HG03045 (cell line): ENCODE measurements at regions not wholly inside any gene's neighbourhood (a gene's known extent, or its start where the extent isn't known, plus 50 kb on each side); places are given as distances from the start of the nearest gene placed in this dataset.
"Not testable (repeated sequence)": the region's sequence is repeated elsewhere in the genome, so short reads cannot be mapped to it uniquely, and the experiment has no call there.

Source experiments
- ATAC-seq: cut with Tn5 transposase; IDR thresholded peaks from one replicate; pipeline ENCODE4 v1.9.1; 2021; ENCODE audit warnings: mild to moderate bottlenecking, moderate library complexity; ENCODE audit not compliant: unreplicated experiment

DNA sequence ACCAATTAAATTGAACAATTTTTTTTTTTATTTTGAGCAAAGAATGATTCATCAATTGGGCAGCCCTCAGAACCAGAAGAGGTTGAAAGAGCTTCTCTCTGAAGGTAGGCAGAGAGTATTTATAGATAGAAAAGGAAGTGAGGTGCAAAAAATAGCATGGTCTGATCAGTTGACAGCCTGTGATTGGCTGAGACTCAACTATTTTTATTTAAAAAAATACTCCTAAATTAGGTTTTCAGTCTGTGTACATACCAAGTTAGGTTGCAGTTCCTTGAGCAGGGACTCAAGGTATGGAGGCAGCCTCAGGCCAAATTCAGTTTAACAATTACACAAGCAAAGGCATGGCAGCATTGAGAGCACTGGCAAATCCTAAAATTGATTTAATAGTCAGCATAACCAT lies 1074.7 kb downstream of the SORCS1 start:
- no peak for ATAC-seq

DNA sequence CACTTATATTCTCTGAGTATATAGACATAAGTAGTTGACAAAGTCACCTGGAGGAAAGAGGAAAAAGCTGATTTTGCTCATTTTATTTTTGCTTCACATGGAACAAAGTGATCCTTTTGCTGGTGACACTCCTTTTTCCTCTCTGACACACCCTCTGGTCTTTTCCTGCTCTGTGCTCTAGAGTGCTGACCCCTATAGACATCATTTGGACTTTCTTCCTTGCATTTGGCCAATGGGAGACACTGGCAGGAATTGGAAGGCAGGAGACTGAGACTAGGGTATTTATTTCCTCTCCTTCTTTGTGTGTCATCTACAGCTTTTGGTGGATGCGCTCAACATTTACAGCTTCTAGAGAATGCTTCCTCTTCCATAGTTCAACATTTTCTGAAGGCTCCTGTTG lies 1078.1 kb downstream of the SORCS1 start:
- ATAC-seq, result no peak

- ATAC-seq, result no peak
Measured at GRCh38 chr10:106083572-106083971, 1080.9 kb downstream of the SORCS1 start.

GRCh38 chr10:106082865-106083264 lies 1081.6 kb downstream of the SORCS1 start:
- no peak for ATAC-seq

DNA sequence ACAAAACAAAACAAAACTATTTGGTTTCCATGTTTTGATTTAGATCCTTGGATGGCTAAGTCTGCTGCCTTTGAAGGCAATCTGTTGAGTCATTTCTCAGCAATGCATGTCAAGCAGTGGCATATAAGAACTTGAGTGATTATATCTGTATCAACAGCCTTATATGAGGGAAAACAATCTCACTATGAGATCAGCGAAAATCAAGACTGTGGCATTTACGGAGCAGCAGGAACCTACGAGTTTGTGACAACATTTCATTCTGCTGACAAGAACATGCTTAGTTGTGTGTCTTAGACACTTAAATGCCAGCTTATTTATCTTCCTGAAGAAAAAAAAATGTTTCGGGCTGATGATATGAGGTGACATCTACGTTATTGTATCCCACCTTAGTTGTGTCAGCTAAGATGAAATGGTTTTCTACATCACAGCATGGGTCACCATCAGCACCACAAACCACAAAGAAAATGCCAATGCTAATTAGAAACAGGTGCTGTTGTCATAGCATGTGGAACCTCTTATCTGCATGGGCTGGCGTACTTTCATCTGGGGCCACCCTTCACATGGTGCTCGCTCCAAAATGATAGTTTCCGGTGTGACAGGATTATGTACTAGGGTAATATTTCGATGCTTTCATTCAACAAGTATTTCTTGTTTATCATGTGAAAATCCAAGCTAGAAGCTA lies 1085.5 kb downstream of the SORCS1 start:
- ATAC-seq, result no peak

- ATAC-seq, result no peak
Measured at GRCh38 chr10:106076496-106076895, 1088.0 kb downstream of the SORCS1 start.

GRCh38 chr10:106053061-106053460 lies 1111.4 kb downstream of the SORCS1 start:
- no peak for ATAC-seq

DNA sequence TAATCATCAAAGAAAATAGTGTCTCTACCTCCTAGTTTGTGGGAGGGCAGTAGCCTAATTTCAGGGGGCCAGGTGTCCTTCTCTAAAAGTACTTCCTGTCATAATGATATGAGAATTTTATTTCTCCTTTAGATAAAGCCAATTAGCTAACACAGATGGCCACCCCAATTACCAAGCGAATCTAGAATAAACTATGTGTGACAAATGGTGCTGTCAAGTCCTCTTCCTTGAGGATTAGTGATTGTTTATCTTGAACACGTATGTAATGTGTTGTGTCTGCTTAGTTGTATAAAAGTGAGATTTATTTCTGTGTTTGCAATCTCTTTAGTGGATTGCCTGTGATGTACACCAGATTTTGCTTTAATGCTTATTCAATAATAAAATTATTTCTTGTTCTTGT lies 1120.0 kb downstream of the SORCS1 start:
- ATAC-seq, result no peak

GRCh38 chr10:106043863-106044262 lies 1120.6 kb downstream of the SORCS1 start:
- ATAC-seq, result no peak

- ATAC-seq, result no peak
Measured at GRCh38 chr10:106038246-106038645, 1126.3 kb downstream of the SORCS1 start.

GRCh38 chr10:106033065-106033464 lies 1131.4 kb downstream of the SORCS1 start:
- no peak for ATAC-seq

DNA sequence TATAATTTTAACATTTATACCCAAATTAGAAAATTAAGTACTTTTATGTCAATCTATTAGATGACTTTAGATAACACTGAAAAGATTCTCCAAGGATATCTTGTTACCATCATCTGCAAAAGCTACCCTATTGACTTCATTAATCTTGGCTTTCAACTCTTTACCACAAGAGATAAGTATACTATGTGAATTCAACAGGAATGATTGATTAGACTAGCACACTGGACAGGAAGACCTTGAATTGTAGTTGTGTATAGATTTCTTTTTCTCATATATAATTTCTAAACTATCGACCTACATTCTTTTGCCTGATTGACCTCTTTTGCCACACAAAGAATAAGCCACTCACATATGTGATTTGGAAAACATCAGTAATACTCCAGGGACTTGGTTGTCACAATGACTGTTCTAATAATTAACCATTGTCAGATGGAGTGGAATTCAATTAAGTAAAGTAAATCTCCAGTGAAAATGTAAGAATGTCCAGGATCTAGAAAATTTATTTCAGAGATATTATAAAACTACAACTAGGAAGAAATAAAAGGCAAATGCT lies 1132.0 kb downstream of the SORCS1 start:
- no peak for ATAC-seq

DNA sequence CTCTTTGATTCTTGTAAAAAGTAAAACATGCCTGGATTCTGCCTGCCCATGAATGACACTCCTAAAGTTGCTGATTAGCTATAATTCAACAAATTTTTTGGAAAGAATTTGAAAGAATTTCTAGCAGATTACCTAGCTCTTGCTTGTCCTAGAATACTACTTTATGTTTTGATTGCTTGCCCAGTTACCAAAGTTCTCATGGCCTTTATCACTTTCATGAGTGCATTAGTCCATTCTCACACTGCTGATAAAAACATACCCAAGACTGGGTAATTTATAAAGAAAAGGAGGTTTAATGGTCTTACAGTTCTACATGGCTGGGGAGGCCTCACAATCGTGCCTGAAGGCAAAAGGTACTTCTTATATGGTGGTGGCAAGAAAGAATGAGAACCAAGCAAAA lies 1137.3 kb downstream of the SORCS1 start:
- ATAC-seq, result no peak

DNA sequence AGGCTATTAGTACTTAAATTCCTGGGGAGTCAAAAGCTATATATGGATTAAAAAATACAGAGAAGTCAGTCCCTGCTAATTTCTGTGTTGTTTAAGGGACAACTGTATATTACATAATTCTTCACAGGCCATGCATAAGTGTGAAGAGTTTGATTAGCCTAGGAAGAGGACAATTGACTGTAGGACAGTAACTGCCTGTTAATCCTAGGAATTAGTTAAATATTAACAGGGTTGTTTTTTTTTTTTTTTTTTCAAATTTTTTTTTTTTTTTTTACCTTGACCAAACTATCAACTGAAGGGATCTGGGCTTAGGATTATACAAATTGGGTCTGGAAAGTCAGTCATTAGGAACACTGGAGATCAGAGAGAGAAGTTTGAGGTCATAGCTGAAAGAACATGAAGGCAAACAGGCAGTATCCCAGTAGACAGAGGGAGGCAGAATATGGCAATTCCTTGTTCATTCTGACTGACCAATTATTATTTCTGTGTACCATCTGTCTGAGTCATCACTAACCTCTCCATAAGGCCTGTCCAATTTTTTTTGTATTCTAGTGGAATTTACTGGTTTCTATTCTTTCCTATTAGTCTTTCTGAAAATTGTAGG lies 1139.2 kb downstream of the SORCS1 start:
- no peak for ATAC-seq

GRCh38 chr10:106023329-106023728 lies 1141.2 kb downstream of the SORCS1 start:
- ATAC-seq, result no peak

DNA sequence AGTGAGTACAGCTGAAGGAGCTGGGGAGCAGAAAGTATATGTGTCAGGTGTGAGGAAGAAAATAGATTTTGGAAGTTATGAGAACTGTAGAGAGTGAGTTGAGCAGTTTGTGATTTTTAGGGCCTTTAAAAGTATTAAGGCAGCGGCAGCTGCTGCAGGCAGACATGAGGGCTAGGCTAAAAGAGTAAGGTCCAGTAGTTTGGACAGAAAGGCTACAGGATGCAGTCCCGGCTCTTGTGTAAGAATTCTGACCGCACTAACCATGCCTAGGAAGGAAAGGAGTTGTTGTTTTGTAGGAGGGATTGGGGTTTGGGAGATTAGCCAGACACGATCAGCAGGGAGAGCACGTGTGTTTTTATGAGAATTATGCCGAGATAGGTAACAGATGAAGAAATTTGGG lies 1144.9 kb downstream of the SORCS1 start:
- not testable (repeated sequence) for ATAC-seq

DNA sequence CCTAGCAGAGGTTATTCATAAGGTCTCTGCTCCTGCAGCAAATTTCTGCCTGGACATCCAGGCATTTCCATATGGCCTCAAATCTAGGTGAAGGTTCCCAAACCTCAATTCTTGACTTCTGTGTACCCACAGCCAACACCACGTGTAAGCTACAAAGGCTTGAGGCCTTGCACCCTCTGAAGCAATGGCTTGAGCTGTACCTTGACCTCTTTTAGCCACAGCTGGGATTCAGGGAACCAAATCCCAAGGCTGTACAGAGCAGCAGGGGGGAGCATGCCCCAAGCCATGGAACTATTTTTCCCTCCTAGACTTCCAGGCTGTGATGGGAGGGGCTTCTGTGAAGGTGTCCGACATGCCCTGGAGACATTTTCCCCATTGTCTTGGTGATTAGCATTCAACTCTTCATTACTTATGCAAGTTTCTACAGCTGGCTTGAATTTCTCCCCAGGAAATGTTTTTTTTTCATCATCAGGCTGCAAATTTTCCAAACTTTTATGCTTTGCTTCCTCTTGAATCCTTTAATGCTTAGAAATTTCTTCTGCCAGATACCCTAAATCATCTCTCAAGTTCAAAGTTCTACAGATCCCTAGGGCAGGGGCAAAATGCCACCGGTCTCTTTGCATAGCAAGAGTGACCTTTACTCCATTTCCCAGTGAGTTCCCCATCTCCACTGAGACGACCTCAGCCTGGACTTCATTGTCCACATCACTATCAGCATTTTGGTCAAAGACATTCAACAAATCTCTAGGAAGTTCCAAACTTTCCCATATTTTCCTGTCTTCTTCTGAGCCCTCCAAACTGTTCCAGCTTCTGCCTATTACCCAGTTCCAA lies 1148.9 kb downstream of the SORCS1 start:
- ATAC-seq, result not testable (repeated sequence)

DNA sequence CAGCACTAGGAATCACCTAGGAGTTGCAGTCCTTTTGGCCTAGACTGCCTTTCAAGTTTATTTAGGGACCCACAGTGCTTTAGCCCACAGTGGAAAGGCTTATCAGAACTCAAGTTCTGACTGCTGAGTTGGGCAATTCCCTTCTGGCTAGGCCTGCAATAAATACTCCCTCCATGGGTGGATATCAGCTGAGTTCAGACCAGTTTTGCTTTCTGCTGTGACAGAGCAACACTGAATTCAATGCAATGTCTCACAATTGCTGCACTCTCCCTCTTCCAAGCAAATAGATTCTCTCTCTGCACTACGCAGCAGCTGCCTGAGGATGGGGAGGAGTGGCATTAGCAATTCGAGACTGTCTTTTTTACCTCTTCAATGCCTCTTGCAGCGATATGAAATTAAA lies 1153.3 kb downstream of the SORCS1 start:
- ATAC-seq, result no peak

GRCh38 chr10:106000721-106001120 lies 1163.8 kb downstream of the SORCS1 start:
- ATAC-seq, result no peak

DNA sequence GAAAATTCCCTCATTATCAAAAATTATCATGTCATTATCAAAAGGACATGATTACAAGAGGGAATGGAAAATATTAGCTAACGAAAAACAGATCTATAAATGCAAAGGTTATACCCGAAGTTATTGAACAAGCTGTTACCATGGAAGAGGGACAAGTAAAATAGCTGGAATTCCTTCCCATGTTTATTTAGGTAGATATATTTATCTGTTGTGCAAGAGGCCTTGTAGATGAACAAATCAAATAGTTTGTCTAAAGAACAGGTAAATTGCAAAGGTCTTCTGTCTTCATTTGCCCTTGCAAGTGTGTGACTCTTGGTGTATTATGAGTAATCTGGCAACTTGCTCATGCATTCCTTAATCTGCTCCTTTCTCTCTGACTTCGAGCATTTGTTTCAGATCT lies 1170.9 kb downstream of the SORCS1 start:
- ATAC-seq, result no peak

DNA sequence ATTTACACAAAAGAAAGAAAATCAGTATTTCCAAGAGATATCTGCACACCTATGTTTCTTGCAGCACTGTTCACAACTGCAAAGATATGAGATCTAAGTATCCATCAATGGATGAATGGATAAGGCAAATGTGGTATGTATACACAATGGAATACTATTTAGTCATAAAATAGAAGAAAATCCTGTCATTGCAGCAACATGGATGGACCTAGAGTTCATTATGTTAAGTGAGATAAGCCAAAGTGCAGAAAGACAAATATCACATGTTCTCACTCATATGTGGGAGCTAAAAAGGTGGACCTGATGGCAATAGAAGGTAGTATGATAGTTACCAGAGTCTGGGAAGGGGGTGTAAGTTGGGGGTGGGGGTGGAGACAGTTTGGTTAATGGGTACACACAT lies 1171.6 kb downstream of the SORCS1 start:
- ATAC-seq, result no peak

DNA sequence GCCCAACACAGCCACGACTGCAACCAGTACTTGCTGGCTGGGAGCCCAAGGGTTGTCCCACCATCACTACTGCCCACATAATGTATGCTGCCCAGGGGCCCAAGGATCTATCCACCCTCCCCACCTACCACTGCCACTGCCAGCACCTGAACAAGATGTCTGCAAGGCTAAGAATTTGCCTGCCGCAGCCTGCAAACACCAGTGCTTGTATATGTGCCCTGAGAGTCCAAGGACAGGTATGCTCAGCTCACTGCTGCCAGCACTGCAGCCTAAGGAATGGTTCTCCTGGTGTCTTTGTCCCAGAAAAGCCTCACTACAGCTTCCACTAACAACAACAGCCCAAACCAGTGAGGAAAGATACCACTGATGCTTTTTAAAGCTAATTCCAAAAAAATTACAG lies 1174.0 kb downstream of the SORCS1 start:
- ATAC-seq, result no peak
